ENCODE measurements at regions not wholly inside any gene's neighbourhood (a gene's known extent, or its start where the extent isn't known, plus 50 kb on each side); places are given as distances from the start of the nearest gene placed in this dataset.
"Not testable (repeated sequence)": the region's sequence is repeated elsewhere in the genome, so short reads cannot be mapped to it uniquely, and the experiment has no call there.

GRCh38 chr1:120557605-120558302 lies 142.9 kb downstream of the NBPF8 start:
- not testable (repeated sequence) for DNase-seq

DNA sequence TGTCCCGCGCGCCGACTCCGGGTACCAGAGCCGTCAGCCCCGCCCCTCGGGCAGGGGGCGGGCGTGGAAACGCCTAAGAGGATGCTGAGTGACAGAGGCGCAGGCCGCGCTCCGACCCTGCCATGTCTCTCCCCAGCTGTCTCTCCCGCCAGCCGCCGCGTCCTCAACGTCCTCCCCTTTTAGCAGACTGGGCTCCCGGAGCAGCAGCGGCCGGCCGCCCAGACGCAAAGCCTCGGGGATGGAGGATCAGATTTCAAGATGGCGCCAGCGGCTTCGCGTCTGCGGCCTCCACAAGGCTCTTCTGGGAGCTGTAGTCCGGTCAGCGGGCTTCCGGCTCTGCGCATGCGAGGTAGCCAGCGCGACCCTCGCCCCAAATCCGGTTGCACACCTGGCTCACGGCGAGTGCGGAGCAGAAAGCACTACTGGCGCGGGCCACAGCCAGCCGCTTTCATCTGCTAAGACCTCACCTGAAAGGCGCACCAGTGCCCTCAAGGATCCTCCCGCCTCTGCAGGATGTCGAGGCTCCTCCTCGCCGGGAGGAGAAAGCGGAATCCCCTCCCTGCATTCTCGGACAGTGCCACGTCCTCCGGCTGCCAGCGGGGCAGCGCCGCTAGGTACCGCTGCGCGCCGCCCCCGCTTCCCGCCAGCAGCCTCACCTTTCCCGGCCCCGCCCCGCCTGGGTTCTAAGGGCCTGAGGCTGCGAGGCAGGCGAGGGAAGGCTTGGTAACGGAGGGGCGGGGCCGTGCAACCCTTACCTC lies 143.6 kb downstream of the NBPF8 start:
- DNase-seq = peak; percentile 16 to 72

- DNase-seq = not testable (repeated sequence)
These were observed 146.9 kb downstream of the NBPF8 start for GRCh38 chr1:120561767-120562166.

- not testable (repeated sequence) for DNase-seq
These were observed 150.6 kb downstream of the NBPF8 start for GRCh38 chr1:120565396-120565795.

DNA sequence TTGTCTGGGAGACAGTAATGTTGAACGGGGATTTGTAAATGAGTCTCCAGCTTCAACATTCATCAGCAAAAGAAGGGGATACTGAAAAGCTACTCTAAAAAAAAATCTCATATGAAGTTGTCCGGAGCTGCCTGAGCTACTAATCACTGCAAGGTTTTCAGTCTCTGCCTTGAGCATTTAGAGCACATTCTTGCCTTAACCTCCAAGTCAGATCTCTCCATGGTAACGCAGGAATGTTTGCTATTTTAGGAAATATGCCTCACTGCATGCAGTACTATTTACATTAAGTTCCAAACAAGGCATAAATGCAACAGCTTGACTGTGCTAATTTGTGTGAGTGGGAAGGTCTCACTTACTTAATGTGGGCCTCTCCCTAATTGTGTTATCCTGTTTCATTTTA lies 152.8 kb downstream of the NBPF8 start:
- not testable (repeated sequence) for DNase-seq

DNA sequence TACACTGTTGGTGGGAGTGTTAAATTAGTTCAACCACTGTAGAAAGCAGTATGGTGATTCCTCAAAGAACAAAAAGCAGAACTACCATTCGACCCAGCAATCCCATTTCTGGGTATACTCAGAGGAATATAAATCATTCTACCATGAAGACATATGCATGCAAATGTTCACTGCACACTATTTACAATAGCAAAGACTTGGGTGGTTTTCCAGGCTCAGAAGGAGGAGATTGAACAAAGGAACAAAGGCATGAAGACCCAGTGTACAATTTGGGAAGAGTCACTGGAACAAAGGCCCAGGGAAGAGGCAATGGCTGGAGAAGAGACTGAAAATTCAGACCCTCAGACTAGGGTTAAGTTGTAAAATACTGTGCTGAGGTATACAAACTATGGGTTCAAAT lies 148.5 kb upstream of the NBPF26 start:
- not testable (repeated sequence) for DNase-seq

- not testable (repeated sequence) for DNase-seq
These were observed 141.6 kb upstream of the NBPF26 start for GRCh38 chr1:120582135-120582534.

DNA sequence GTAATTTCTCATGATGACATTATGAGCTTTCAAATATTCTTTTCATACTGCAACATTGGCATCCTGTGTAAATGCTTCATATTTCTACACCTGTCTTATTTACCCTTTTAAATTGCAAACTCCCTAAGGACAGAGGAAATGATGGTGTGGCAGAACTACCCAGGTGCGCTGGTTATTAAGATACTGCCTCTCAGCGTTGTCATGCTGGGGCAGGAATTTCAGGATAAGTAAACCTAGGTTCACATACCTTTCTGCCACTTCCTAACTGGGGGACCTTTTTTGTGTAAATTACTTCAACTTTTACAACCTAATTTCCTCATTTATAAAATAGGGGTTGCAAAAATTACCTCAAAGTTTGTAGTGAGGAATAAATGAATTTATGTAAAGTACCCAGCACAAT lies 137.7 kb upstream of the NBPF26 start:
- not testable (repeated sequence) for DNase-seq

DNA sequence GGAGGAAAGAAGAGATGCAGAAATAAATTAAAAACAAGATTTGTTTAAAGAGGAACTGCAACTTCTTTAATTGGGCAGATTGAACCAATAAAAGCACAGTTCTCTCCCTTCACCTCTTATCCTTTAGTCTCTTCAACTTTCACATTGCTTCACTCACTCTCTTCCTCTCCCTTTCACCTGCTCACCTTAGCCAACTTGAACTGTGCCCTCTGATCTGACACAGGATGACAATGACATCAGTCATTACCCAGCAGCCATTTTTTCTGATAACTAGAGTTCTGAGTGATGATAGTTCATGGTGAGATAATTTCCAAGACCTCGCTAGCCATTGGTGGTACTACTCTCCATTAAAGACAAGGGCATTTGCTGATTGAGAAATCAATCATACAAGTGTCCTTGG lies 134.9 kb upstream of the NBPF26 start:
- DNase-seq = not testable (repeated sequence)

DNA sequence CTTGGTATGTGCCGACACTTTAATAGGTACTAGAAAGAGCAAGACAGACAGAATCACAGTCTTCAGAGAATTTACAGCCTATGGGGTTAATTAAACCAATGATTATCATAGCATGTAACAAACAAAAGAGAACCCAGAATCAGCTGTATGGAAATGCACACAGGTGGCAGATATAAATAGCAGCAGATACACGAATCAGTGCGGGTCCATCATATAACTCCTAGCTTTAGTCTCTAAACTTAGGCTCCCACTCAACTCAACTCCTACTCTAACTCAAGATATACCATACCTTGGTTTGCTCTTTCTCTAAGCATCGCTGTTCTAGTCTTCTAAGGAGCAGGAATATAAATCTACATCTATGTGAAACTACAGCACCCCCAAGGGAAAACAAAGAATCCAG lies 132.0 kb upstream of the NBPF26 start:
- not testable (repeated sequence) for DNase-seq

DNA sequence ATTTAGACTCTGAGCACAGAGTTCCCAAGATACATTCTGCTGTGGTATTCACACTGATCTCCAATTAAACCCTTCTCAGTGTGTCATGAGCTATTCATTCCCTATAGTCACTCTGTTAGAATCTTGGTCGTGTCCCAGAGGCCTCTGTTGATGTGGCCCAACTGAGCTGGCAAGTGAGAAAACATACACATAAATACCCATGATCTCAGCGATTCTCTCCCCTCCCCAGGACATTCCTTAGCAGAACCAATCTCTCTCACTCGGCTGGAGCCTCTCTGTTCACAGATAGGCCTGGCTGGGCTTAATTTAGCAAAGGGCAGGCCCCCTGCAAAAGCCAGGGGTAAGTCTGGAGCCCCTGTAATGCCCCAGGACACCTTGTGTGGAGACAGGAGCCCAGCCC lies 130.8 kb upstream of the NBPF26 start:
- DNase-seq = not testable (repeated sequence)

DNA sequence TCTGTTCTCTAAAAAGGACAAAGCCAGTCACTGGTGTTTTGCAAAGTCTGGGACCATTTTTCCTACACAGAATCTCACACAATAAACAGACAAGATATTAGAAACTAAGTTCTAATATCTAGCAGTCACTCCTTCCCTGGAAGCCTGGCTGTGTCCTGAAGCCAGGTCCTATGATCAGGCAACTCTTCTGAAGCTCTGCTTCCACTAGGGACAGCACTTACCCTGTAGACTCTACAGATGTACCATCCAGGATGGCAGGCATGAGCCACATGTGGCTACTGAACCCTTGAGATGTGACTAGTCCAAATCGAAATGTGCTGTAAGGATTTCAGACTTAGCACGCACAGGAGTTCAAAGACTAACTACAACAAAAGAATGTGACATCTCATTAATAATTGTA lies 130.1 kb upstream of the NBPF26 start:
- not testable (repeated sequence) for DNase-seq

DNA sequence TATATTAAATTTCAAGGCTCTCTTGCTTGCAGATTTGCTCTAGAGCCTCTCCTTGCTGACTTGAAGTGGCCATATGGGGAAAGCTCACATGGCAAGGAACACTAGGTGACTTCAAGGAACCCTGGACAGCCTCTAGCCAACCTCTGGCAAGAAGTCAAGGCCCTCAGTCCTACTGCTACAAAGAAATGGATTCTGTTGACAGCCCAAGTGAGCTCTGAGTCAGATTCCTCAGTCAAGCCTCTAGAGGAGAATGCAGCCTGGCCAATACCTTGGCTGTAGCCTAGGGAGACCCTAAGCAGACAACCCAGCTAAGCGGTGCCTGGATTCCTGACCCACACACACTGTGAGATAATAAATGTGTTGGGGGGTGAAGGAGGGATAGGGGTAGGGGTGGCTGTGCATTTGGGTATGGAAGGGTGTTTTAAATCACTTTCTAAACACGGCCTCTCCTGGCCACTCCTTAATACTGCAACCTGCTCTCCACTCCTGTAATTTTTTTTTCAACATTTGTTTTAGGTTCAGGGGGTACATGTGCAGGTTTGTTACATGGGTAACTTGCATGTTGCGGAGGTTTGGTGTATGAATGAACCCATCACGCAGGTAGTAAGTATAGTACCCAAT lies 125.3 kb upstream of the NBPF26 start:
- DNase-seq = not testable (repeated sequence)

DNA sequence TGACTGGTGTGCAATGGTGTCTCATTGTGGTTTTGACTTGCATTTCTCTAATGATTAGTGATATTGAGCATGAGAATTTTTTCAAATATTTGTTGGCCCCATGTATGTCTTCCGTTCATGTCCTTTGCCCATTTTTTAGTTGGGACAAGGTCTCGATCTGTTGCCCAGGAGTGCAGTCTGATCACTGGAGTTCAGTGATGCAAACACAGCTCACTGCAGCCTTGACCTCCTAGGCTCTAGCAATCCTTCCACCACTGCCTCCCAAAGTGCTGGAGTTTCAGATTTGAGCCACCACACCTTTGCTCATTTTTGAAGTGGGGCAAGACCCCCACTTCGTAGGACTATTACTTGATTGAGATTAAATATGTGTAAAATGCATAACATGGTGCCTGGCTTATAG lies 124.2 kb upstream of the NBPF26 start:
- not testable (repeated sequence) for DNase-seq

- DNase-seq = not testable (repeated sequence)
These were observed 123.2 kb upstream of the NBPF26 start for GRCh38 chr1:120600442-120601041.

- DNase-seq = not testable (repeated sequence)
These were observed 115.9 kb upstream of the NBPF26 start for GRCh38 chr1:120607882-120608281.

DNA sequence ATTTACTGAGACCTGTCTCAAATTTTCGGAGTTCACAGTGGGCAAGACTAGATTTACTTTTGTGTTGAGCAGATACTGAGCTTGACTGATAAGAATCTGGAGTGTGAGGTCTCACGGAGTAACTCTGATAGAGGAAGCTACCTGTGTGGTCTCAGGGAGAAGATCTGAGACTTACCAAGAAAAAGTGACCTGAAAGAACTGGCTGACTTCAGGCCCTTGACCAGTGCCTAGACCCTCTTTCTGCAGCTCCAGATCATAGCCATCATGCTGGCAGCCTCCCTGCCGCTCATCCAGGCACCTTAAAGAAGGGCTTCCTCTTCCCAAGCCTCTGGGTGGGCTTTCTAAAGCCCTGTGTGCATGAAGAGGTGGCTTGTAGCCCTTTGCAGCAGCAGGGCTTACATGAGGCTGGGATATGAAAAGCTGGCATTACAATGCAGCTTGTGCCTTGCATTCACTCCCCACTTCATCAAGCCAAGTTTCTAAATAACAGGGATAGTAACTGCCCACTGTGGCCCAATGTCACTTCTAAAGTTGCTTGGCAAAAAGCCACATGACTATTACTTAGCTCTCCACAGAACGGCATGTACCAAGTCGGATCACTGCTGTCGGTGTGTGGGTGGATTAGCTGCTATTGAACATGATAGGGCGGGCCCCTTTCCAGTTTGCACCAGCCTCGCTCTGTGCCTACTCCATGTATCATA lies 115.3 kb upstream of the NBPF26 start:
- DNase-seq = not testable (repeated sequence)

- DNase-seq = not testable (repeated sequence)
These were observed 114.7 kb upstream of the NBPF26 start for GRCh38 chr1:120609015-120609573.

DNA sequence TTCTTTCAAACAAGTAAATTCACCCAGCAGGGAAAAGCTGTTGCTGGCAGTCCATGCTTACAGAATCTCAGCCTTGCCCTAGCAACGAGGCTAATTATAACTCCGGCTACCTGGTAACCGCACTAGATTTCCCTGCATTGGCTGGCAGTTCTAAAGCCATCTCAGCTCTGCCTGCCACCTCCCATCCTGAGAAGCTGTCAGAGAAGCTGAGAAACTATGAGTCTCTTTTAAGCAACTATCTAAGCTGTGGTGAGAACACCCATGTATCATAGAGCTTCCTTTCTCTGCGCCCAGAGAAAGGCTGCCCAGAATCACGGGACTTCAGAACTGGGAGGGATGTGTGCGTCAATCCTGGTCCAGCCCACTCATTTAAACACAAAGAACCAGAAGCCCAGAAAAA lies 113.9 kb upstream of the NBPF26 start:
- not testable (repeated sequence) for DNase-seq

- DNase-seq = not testable (repeated sequence)
These were observed 108.7 kb upstream of the NBPF26 start for GRCh38 chr1:120614931-120615639.

GRCh38 chr1:120617493-120617892 lies 106.3 kb upstream of the NBPF26 start:
- not testable (repeated sequence) for DNase-seq
